Left forelimb (tissue), 1 donor: ENCODE measurements at regions not wholly inside any gene's neighbourhood (a gene's known extent, or its start where the extent isn't known, plus 50 kb on each side); places are given as distances from the start of the nearest gene placed in this dataset.

Source experiments
- DNase-seq: peaks from one replicate; pipeline ENCODE4 v3.0.0-alpha.2; 2018; ENCODE audit warnings: low spot score

GRCh38 chr12:126773491-126773890, 1493.5 kb upstream of the TMEM132C start:
- no peak for DNase-seq

GRCh38 chr12:126776026-126776655, 1490.8 kb upstream of the TMEM132C start:
- DNase-seq, result no peak

- no peak for DNase-seq
Measured at GRCh38 chr12:126780343-126780742, 1486.6 kb upstream of the TMEM132C start.

GRCh38 chr12:126781593-126781992, 1485.4 kb upstream of the TMEM132C start:
- no peak for DNase-seq

- no peak for DNase-seq
Measured at GRCh38 chr12:126782083-126782482, 1484.9 kb upstream of the TMEM132C start.

- no peak for DNase-seq
Measured at GRCh38 chr12:126784328-126784921, 1482.5 kb upstream of the TMEM132C start.

GRCh38 chr12:126789963-126790362, 1477.0 kb upstream of the TMEM132C start:
- no peak for DNase-seq

GRCh38 chr12:126791122-126791521, 1475.8 kb upstream of the TMEM132C start:
- no peak for DNase-seq

GRCh38 chr12:126792411-126792810, 1474.6 kb upstream of the TMEM132C start:
- no peak for DNase-seq

- no peak for DNase-seq
Measured at GRCh38 chr12:126797525-126797924, 1469.4 kb upstream of the TMEM132C start.

- no peak for DNase-seq
Measured at GRCh38 chr12:126798449-126798848, 1468.5 kb upstream of the TMEM132C start.

GRCh38 chr12:126807312-126807865, 1459.6 kb upstream of the TMEM132C start:
- no peak for DNase-seq

GRCh38 chr12:126811391-126811790, 1455.6 kb upstream of the TMEM132C start:
- no peak for DNase-seq

- no peak for DNase-seq
Measured at GRCh38 chr12:126819554-126819953, 1447.4 kb upstream of the TMEM132C start.

GRCh38 chr12:126830778-126831680, 1435.9 kb upstream of the TMEM132C start:
- no peak for DNase-seq

GRCh38 chr12:126837697-126838096, 1429.3 kb upstream of the TMEM132C start:
- no peak for DNase-seq

GRCh38 chr12:126843915-126844669, 1422.9 kb upstream of the TMEM132C start:
- DNase-seq, result no peak

- DNase-seq, result no peak
Measured at GRCh38 chr12:126847005-126847629, 1419.9 kb upstream of the TMEM132C start.

GRCh38 chr12:126855768-126856167, 1411.2 kb upstream of the TMEM132C start:
- no peak for DNase-seq

GRCh38 chr12:126856958-126857357, 1410.0 kb upstream of the TMEM132C start:
- DNase-seq, result no peak

GRCh38 chr12:126858560-126858959, 1408.4 kb upstream of the TMEM132C start:
- DNase-seq, result no peak
